ENCODE measurements at regions not wholly inside any gene's neighbourhood (a gene's known extent, or its start where the extent isn't known, plus 50 kb on each side); places are given as distances from the start of the nearest gene placed in this dataset.

DNA sequence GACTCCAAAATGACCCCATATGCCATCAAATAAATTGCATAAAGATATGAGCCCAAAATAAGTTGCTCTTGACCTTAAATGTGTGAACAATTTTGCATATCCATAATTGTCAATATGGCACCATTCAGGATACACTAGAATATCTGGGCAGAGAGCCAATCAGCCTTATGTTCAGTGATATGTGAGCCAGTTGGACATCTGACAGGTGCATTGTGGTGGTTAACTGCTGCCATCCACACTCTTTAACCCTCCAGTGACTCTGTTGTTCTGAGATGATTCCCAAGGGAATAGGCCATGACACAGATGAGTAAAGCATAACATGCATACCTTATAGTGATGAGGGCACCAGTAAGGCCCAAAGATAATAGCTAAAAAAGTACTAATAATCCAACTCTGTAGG lies 500.1 kb downstream of the PCDH18 start:
- Histone ChIP-seq H3K9ac (ENCODE audit: low read length) (no peak overlapping the region), H2AFZ (ENCODE audit: low read length) (no peak overlapping the region), H3K79me2 (ENCODE audit: insufficient read depth, low read length) (no peaks in the 10 kb centered on the region)

DNA sequence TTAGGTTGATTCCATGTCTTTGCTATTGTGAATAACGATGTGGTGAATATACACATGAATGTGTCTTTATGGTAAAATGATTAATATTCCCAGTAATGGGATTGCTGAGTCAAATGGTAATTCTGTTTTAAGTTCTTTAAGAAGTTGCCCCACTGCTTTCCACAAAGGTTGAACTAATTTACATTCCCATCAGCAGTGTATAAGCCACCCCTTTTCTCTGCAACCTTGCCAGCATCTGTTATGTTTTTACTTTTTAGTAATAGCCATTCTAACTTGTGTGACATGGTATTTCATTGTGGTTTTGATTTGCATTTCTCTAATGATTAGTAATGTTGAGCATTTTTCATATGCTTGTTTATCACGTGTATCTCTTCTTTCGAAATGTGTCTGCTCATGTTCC lies 503.3 kb downstream of the PCDH18 start:
- no peak overlapping the region for H3K4me2 ChIP-seq (ENCODE audit: low read length)
- no peaks in the 10 kb centered on the region for H3F3A ChIP-seq (ENCODE audit: insufficient read depth, low read length)
- no peak overlapping the region for H3K27ac ChIP-seq (ENCODE audit: low read depth, low read length, poor library complexity, severe bottlenecking)
- H4K20me1 ChIP-seq (ENCODE audit: insufficient read depth, low read length) = no peaks in the 10 kb centered on the region
- H3K4me1 ChIP-seq (ENCODE audit: insufficient read depth, low read length, severe bottlenecking) = no peaks in the 10 kb centered on the region
- H3K9ac ChIP-seq (ENCODE audit: low read length) = no peak overlapping the region
- H2AFZ ChIP-seq (ENCODE audit: low read length) = no peak overlapping the region
- no peaks in the 10 kb centered on the region for H3K9me3 ChIP-seq (ENCODE audit: low read length)
- no peaks in the 10 kb centered on the region for H3K79me2 ChIP-seq (ENCODE audit: insufficient read depth, low read length)
- no peaks in the 10 kb centered on the region for H3K36me3 ChIP-seq (ENCODE audit: insufficient read depth, low read length)
- H3K27me3 ChIP-seq (ENCODE audit: insufficient read depth, low read length) = no peaks in the 10 kb centered on the region
- H3K4me3 ChIP-seq (ENCODE audit: low read depth, low read length, poor library complexity, severe bottlenecking) = no peak overlapping the region
- H3K9me2 ChIP-seq (ENCODE audit: low read depth, low read length) = no peaks in the 10 kb centered on the region
- no peak for TF ChIP-seq EZH2 (IDR thresholded peaks at IDR 0.05; ENCODE audit: borderline replicate concordance, low read length)
- TF ChIP-seq, protein P1, sequence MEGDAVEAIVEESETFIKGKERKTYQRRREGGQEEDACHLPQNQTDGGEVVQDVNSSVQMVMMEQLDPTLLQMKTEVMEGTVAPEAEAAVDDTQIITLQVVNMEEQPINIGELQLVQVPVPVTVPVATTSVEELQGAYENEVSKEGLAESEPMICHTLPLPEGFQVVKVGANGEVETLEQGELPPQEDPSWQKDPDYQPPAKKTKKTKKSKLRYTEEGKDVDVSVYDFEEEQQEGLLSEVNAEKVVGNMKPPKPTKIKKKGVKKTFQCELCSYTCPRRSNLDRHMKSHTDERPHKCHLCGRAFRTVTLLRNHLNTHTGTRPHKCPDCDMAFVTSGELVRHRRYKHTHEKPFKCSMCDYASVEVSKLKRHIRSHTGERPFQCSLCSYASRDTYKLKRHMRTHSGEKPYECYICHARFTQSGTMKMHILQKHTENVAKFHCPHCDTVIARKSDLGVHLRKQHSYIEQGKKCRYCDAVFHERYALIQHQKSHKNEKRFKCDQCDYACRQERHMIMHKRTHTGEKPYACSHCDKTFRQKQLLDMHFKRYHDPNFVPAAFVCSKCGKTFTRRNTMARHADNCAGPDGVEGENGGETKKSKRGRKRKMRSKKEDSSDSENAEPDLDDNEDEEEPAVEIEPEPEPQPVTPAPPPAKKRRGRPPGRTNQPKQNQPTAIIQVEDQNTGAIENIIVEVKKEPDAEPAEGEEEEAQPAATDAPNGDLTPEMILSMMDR (IDR thresholded peaks at IDR 0.05; ENCODE audit: low read length) = no peak

More for the DNA sequence above, 500.1 kb downstream of the PCDH18 start:
- no peaks in the 10 kb centered on the region for H3K9me2 ChIP-seq (ENCODE audit: low read depth, low read length)
- no peak for TF ChIP-seq EZH2 (IDR thresholded peaks at IDR 0.05; ENCODE audit: borderline replicate concordance, low read length)
- TF ChIP-seq, protein P1 (IDR thresholded peaks at IDR 0.05; ENCODE audit: low read length) = no peak
- no peak overlapping the region for H3K4me3 ChIP-seq (ENCODE audit: low read depth, low read length, poor library complexity, severe bottlenecking)
- no peaks in the 10 kb centered on the region for H3K9me3 ChIP-seq (ENCODE audit: low read length)
- H4K20me1 ChIP-seq (ENCODE audit: insufficient read depth, low read length) = no peaks in the 10 kb centered on the region
- no peak overlapping the region for H3K4me2 ChIP-seq (ENCODE audit: low read length)
- H3K27ac ChIP-seq (ENCODE audit: low read depth, low read length, poor library complexity, severe bottlenecking) = no peak overlapping the region
- H3K27me3 ChIP-seq (ENCODE audit: insufficient read depth, low read length) = no peaks in the 10 kb centered on the region
- no peaks in the 10 kb centered on the region for H3K36me3 ChIP-seq (ENCODE audit: insufficient read depth, low read length)
- H3K4me1 ChIP-seq (ENCODE audit: insufficient read depth, low read length, severe bottlenecking) = no peaks in the 10 kb centered on the region
- no peaks in the 10 kb centered on the region for H3F3A ChIP-seq (ENCODE audit: insufficient read depth, low read length)

DNA sequence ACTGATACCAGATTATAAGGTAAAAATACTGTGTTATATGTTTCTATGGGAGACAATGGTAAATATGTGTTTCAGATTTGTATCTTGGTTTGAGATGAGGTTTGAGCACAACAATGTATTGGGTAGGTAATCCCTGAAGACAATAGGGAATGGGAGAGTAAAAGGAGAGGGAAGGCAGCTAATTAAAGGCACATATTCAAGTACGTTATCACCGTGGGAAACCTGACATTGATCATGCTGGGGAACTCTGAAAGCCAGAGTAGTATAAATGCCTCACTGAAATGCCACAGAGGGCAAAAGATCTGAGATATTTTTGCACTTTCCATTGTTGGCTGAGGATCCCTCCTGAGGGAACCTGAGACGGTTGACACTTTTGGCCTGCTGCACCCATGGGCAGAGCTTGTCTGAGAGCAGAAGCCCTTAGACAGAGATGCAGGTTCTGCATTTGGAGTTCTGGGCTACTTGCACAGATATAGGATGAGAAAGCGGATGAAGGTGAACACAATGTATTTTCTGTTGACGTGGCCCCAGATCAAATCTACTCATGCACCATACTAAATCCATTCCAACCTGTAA lies 506.7 kb downstream of the PCDH18 start:
- TF ChIP-seq EZH2 (IDR thresholded peaks at IDR 0.05; ENCODE audit: borderline replicate concordance, low read length) = no peak
- TF ChIP-seq, protein P1 (IDR thresholded peaks at IDR 0.05; ENCODE audit: low read length) = no peak
- H3K27ac ChIP-seq (ENCODE audit: low read depth, low read length, poor library complexity, severe bottlenecking) = no peak overlapping the region
- H3K4me1 ChIP-seq (ENCODE audit: insufficient read depth, low read length, severe bottlenecking) = no peaks in the 10 kb centered on the region
- H3F3A ChIP-seq (ENCODE audit: insufficient read depth, low read length) = no peaks in the 10 kb centered on the region
- H4K20me1 ChIP-seq (ENCODE audit: insufficient read depth, low read length) = no peaks in the 10 kb centered on the region
- no peak overlapping the region for H3K9ac ChIP-seq (ENCODE audit: low read length)
- H3K4me3 ChIP-seq (ENCODE audit: low read depth, low read length, poor library complexity, severe bottlenecking) = no peak overlapping the region
- H2AFZ ChIP-seq (ENCODE audit: low read length) = no peak overlapping the region
- H3K27me3 ChIP-seq (ENCODE audit: insufficient read depth, low read length) = no peaks in the 10 kb centered on the region
- H3K9me3 ChIP-seq (ENCODE audit: low read length) = no peaks in the 10 kb centered on the region
- H3K79me2 ChIP-seq (ENCODE audit: insufficient read depth, low read length) = no peaks in the 10 kb centered on the region
- no peaks in the 10 kb centered on the region for H3K36me3 ChIP-seq (ENCODE audit: insufficient read depth, low read length)
- no peaks in the 10 kb centered on the region for H3K9me2 ChIP-seq (ENCODE audit: low read depth, low read length)
- no peak overlapping the region for H3K4me2 ChIP-seq (ENCODE audit: low read length)

Data from OCI-LY1 (cell line).